Mesothelial cell of epicardium (in vitro differentiated cells): ENCODE measurements at regions not wholly inside any gene's neighbourhood (a gene's known extent, or its start where the extent isn't known, plus 50 kb on each side); places are given as distances from the start of the nearest gene placed in this dataset.

Source experiments
- DNase-seq, 2 experiments: peaks; one replicate each; pipeline ENCODE4 v3.0.0; 2021; ENCODE audit warnings: low spot score in 2 of 2; ENCODE audit not compliant: unreplicated experiment in 2 of 2
- H3K27ac Mint-ChIP-seq: 2 replicates; pipeline ENCODE4 v1.8.0; 2021; ENCODE audit warnings: mixed read lengths
- H3K27me3 Mint-ChIP-seq: 2 replicates; pipeline ENCODE4 v1.8.0; 2021; ENCODE audit warnings: low read depth, mixed read lengths
- H3K36me3 Mint-ChIP-seq: 2 replicates; pipeline ENCODE4 v1.8.0; 2021; ENCODE audit warnings: mixed read lengths
- H3K4me1 Mint-ChIP-seq: 2 replicates; pipeline ENCODE4 v1.8.0; 2021; ENCODE audit warnings: mixed read lengths
- H3K4me3 Mint-ChIP-seq: 2 replicates; pipeline ENCODE4 v1.8.0; 2021; ENCODE audit warnings: mild to moderate bottlenecking, moderate library complexity, mixed read lengths
- H3K9me3 Mint-ChIP-seq: 2 replicates; pipeline ENCODE4 v1.8.0; 2021; ENCODE audit warnings: mixed read lengths
- CTCF ChIP-seq: fragments of 200-600 bp; sonication (generic); IDR thresholded peaks from one replicate; pipeline ENCODE4 v1.5.0; 2021; ENCODE audit warnings: antibody characterized with exemption; ENCODE audit not compliant: unreplicated experiment

GRCh38 chr17:11026903-11027302, 189.0 kb upstream of the PIRT start:
- H3K36me3 Mint-ChIP-seq: no peaks in the 10 kb centered on the region
- no peak for DNase-seq
- no peak overlapping the region for H3K27ac Mint-ChIP-seq
- no peak overlapping the region for H3K4me3 Mint-ChIP-seq
- no peak for TF ChIP-seq CTCF
- H3K9me3 Mint-ChIP-seq: peaks cover 7% of the 10 kb centered on the region
- H3K4me1 Mint-ChIP-seq: peaks cover 2% of the 10 kb centered on the region
- no peaks in the 10 kb centered on the region for H3K27me3 Mint-ChIP-seq

GRCh38 chr17:11023639-11024479, 186.0 kb upstream of the PIRT start:
- H3K9me3 Mint-ChIP-seq: no peaks in the 10 kb centered on the region
- no peak for TF ChIP-seq CTCF
- H3K4me1 Mint-ChIP-seq: peaks cover 2% of the 10 kb centered on the region
- no peak for DNase-seq
- no peaks in the 10 kb centered on the region for H3K36me3 Mint-ChIP-seq
- peak overlapping the region; percentile 8 for H3K27ac Mint-ChIP-seq
- H3K27me3 Mint-ChIP-seq: no peaks in the 10 kb centered on the region
- H3K4me3 Mint-ChIP-seq: no peak overlapping the region

- TF ChIP-seq CTCF: no peak
- H3K36me3 Mint-ChIP-seq: no peaks in the 10 kb centered on the region
- H3K4me1 Mint-ChIP-seq: no peaks in the 10 kb centered on the region
- no peak overlapping the region for H3K4me3 Mint-ChIP-seq
- no peak overlapping the region for H3K27ac Mint-ChIP-seq
- DNase-seq: no peak
- peaks cover 11% of the 10 kb centered on the region for H3K9me3 Mint-ChIP-seq
- H3K27me3 Mint-ChIP-seq: peaks cover 10% of the 10 kb centered on the region
Observed at GRCh38 chr17:11006530-11006929, 168.6 kb upstream of the PIRT start.

- peaks cover 10% of the 10 kb centered on the region for H3K27me3 Mint-ChIP-seq
- no peak overlapping the region for H3K4me3 Mint-ChIP-seq
- H3K9me3 Mint-ChIP-seq: peaks cover 10% of the 10 kb centered on the region
- H3K4me1 Mint-ChIP-seq: no peaks in the 10 kb centered on the region
- no peak for TF ChIP-seq CTCF
- DNase-seq: no peak
- no peaks in the 10 kb centered on the region for H3K36me3 Mint-ChIP-seq
- H3K27ac Mint-ChIP-seq: no peak overlapping the region
Observed at GRCh38 chr17:11005940-11006339, 168.1 kb upstream of the PIRT start.

GRCh38 chr17:11002417-11002816, 164.5 kb upstream of the PIRT start:
- peaks cover 17% of the 10 kb centered on the region for H3K27me3 Mint-ChIP-seq
- no peaks in the 10 kb centered on the region for H3K4me1 Mint-ChIP-seq
- no peak overlapping the region for H3K27ac Mint-ChIP-seq
- DNase-seq: no peak
- H3K36me3 Mint-ChIP-seq: no peaks in the 10 kb centered on the region
- TF ChIP-seq CTCF: no peak
- no peak overlapping the region for H3K4me3 Mint-ChIP-seq
- H3K9me3 Mint-ChIP-seq: peaks cover 5% of the 10 kb centered on the region
